G401 (cell line): ENCODE measurements at regions not wholly inside any gene's neighbourhood (a gene's known extent, or its start where the extent isn't known, plus 50 kb on each side); places are given as distances from the start of the nearest gene placed in this dataset.

Source experiments
- DNase-seq: peaks from one replicate; pipeline ENCODE4 v3.0.0-alpha.2; 2015; ENCODE audit warnings: low spot score
- in situ Hi-C: cut with HindIII; loops from 2 replicates; pipeline ENCODE4 v1.10.0; 2016; ENCODE audit warnings: low sequenced_read_pairs, mixed read lengths

- DNase-seq = no peak
- in situ Hi-C loops = no loop called here
These were observed 113.7 kb upstream of the MDM1 start for GRCh38 chr12:68445824-68446223.

- in situ Hi-C loops = no loop called here
- DNase-seq = no peak
These were observed 114.2 kb upstream of the MDM1 start for GRCh38 chr12:68446384-68446783.

GRCh38 chr12:68446901-68447796 is 115.0 kb upstream of the MDM1 start:
- DNase-seq = no peak
- in situ Hi-C loops = no loop called here

- in situ Hi-C loops = no loop called here
These were observed 115.7 kb upstream of the MDM1 start for GRCh38 chr12:68447797-68448260.

GRCh38 chr12:68449196-68449595 is 117.0 kb upstream of the MDM1 start:
- no peak for DNase-seq
- in situ Hi-C loops = no loop called here

More at GRCh38 chr12:68447797-68448260, 115.7 kb upstream of the MDM1 start:
- DNase-seq = no peak

- in situ Hi-C loops = no loop called here
- no peak for DNase-seq
These were observed 118.7 kb upstream of the MDM1 start for GRCh38 chr12:68450947-68451260.

GRCh38 chr12:68451261-68452077 is 119.3 kb upstream of the MDM1 start:
- in situ Hi-C loops = no loop called here

GRCh38 chr12:68452078-68452715 is 120.0 kb upstream of the MDM1 start:
- DNase-seq = no peak
- in situ Hi-C loops = no loop called here

More at GRCh38 chr12:68451261-68452077, 119.3 kb upstream of the MDM1 start:
- no peak for DNase-seq

- in situ Hi-C loops = no loop called here
- no peak for DNase-seq
These were observed 121.1 kb upstream of the MDM1 start for GRCh38 chr12:68453278-68453677.

- DNase-seq = no peak
- in situ Hi-C loops = no loop called here
These were observed 121.7 kb upstream of the MDM1 start for GRCh38 chr12:68453876-68454275.

- in situ Hi-C loops = no loop called here
- no peak for DNase-seq
These were observed 122.7 kb upstream of the MDM1 start for GRCh38 chr12:68454892-68455291.

GRCh38 chr12:68455691-68456345 is 123.7 kb upstream of the MDM1 start:
- DNase-seq = no peak
- in situ Hi-C loops = no loop called here

- no peak for DNase-seq
- in situ Hi-C loops = no loop called here
These were observed 126.7 kb upstream of the MDM1 start for GRCh38 chr12:68458866-68459265.

GRCh38 chr12:68460236-68460635 is 128.1 kb upstream of the MDM1 start:
- in situ Hi-C loops = no loop called here
- DNase-seq = no peak

- in situ Hi-C loops = no loop called here
- DNase-seq = no peak
These were observed 129.5 kb upstream of the MDM1 start for GRCh38 chr12:68461645-68462044.

- DNase-seq = no peak
- in situ Hi-C loops = no loop called here
These were observed 130.6 kb upstream of the MDM1 start for GRCh38 chr12:68462803-68463202.

- DNase-seq = no peak
- in situ Hi-C loops = no loop called here
These were observed 133.1 kb upstream of the MDM1 start for GRCh38 chr12:68465227-68465626.

- in situ Hi-C loops = no loop called here
- no peak for DNase-seq
These were observed 135.4 kb upstream of the MDM1 start for GRCh38 chr12:68467514-68467913.

GRCh38 chr12:68468036-68468435 is 135.9 kb upstream of the MDM1 start:
- in situ Hi-C loops = no loop called here
- DNase-seq = no peak
